Hippocampal formation (tissue), 2 donors: ENCODE measurements at regions not wholly inside any gene's neighbourhood (a gene's known extent, or its start where the extent isn't known, plus 50 kb on each side); places are given as distances from the start of the nearest gene placed in this dataset.

ENCODE experiments used
- DNase-seq, 2 donors: peaks; one replicate each; lab custom pipeline; 2025; lab: John Stamatoyannopoulos, UW

DNA sequence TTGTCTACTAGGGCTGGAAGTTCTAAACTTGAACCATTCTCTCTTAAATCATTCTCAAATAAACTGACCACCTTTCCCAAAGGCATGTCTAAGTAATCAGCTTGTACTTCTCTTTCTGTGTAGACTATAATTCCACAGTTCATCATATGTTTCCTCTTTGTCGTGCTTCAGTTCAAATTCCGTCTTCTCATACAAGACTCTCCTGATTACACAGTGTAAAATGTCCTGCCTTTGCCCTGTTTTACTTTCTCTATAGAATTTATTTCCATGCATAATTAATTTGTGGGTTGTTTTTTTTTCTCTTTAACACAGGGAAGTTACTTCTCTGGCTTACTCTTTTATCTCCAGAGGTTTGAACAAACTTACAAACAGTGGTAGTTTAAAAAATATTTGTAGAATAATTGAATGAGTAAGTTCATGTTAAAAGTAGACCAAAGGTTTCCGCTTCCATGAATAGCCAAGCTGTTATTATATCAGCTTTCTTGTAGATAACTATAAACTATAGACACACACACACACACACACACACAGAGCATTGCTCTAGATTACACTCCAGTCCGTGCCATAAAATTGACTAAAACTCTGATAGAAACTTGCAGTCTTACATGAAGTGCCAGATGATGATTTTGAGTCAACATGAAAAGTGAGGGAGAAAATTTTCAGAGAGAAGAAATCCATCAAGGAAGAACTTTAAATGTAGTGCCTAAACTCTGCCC lies 119.0 kb downstream of the SUCNR1 start:
- no peak for DNase-seq

DNA sequence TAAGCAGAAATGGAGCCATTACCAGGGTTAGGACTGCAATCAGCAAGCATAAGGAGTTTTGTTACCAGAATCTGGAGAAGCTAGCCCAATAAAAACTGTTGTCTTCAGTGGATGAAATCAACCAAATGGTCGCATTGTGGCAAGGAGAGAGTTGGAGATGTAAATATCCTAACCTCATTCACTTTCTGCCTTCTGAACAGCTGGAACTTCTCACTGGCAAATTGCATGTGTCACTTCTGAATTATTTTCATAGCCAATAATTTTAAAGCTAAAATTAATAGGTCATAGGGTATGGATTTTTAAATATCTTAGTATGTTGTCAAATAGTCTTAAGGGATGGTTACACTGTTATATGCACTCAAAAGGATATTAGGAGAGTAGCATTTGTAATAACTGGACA lies 121.6 kb downstream of the SUCNR1 start:
- DNase-seq = no peak

DNA sequence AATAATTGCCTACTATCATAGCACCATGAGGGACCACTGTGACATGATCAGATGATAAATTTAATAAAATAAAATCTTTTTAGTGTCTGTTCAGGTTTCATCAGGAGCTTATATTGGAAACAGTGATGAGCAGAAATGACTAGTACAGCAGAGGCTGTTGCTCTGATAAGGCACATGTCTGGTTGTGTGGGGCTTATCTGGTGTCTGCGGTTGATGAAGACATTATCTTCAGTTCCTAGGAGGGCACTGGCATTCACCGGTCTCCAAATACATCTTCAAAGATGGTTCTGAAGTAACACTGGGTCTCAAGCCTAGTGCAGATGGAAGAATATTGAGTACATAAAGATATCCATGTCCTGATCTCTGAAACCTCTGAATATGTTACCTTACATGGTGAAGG lies 125.3 kb downstream of the SUCNR1 start:
- no peak for DNase-seq

DNA sequence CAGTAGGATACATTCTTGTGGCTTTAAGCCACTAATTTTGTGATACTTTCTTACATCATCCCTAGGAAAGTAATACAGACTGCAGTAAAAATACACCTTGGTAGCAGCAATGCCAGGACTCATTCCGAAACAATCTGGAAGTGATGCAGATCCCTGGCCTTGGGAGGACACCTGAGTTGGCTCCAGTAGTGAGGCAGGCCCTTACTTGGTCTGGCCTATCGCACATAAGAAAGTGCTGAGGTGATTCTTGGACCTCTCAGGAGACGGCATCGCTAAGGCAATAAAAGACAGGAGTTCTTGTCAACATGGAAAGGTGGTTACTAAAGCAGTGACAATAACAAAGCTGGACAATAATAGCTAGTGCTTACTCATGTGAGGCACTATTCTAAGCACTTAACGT lies 126.5 kb downstream of the SUCNR1 start:
- no peak for DNase-seq

DNA sequence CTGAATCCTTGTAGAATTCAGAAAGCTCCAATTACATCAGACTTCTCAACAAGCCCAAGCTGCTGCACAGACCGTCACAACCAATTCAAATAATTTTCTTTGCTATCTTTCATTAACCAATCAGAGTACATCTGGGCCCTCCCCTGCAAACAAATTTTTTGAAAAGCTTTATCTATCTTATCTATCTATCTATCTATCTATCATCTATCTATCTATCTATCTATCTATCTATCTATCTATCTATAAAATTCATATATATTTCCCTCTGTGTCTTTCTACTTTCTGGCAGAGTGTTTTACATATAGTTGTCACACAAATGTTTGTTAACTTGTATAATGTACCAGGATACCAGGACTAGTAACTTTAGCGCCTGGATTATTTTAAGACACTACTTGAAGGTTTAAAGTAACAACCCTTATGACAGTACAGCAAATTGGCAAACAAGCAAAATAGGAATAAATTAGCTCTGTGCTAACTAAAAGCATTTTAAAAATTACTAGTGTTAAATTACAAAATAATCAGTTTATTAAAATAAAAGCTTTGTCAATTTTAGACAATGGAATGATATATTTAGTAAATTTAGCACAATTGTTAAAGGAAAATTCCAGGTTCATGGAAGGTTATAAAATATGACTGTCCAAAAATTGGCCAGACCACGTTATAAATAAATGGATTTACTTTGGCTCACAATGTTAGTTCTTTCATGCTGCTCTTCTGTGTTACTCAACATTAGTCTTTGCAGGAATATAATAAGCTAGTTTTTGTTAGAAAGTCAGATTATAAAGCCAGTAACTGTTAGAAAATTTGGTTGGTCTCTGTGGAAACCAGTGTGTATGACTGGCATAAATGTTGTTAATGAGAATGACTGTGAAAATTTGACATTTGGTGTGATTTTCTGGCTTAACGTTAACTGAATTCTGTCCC lies 138.6 kb downstream of the SUCNR1 start:
- DNase-seq = no peak

DNA sequence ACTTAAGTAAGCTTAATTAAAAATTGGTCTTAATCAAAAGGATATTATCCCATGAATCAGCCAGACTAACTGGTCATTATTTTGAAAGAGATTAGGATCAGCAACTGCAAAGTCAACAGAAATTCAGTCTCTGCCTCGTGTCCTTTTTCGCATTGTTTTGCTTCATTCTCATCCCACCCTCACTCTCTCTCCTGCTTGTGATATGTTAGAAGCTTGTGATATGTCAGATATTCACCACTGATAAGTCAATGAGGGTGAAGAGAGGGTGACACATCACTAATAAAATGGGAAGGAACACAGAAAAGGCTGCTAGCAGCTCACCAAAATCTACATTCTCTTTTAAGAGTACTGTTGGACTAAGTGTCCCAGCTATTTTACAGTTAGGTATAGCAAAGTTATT lies 146.1 kb downstream of the SUCNR1 start:
- no peak for DNase-seq

DNA sequence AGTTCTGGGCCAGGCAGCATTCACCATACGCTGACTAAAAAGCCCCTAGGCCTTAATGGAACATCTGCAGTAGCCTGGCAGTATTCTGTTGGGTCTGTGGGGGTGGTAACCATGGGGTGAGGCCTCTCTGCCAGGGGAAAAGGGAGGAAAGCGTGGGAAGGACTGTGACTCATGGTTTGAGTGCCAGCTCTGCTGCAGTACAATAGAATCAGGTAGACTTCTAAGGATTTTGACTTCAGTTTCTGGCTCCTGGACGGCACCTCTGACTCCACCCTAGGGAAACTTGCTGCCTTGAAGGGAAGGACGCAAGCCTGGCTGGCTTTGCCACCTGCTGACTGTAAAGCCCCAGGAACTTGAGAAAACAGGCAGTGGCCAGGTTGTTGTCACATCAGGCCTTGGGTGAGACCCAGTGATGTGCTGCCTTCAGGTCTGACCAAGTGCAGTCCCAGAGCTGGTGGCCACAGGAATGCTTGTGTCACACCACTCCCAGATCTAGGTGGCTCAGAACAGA lies 148.6 kb downstream of the SUCNR1 start:
- no peak for DNase-seq

DNA sequence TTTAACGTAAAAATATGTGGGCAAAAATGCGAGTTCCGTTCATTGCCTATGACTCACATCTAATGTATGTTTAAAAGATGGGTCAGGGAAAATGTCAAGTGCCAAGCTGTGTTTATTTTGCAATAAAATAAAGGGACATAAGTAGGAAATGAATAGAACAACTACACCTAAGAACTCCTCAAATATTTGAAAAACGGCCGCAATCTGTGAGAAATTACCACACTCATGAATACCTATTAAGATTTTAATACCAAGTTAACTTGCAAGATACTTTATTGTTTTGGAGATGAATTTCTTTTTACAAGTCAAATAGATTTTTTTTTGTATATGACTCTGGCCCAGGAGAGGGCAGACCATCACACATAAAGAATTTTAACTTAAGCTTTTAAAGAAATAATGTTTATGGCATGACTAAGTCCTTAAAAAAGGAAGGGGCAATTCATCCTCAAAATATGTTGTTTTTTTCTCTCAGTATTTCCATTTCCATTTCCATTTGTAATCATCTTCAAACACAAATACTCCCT lies 152.7 kb downstream of the SUCNR1 start:
- no peak for DNase-seq

DNA sequence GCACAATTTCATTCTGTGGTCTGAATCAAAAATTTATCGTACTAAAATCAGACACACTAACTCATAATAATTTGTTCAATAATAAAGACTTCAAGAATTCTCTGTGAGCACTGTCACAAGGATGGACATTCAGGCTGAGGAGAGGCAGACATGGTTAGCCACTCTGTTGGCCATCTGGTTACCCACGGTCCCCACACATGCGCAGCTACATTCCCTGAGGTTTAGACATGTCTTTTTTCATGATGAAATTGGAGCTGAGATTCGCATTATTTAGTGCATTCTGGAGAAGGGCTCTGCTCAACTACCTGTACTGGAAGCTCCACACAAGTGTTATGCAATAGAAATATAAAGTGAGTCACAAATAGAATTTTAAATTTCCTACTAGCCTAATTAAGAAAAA lies 156.9 kb downstream of the SUCNR1 start:
- no peak for DNase-seq

DNA sequence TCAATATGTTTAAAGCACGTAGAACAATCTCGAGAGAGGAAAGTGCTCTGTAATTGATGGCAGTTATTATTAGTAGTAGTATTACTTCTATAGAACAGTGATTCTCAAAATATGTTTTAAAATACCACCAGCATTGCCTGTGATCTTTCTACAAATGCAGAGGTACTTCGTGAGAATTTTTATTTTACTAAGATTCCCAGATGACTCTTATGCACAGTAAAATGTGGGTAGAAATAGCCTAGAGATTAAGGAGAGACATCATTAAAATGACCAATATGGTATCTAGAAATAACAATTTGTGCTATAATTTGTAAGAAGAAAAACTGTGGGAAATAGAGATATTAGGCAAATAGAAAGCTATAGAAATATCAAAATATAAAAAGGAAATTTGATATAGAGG lies 157.9 kb downstream of the SUCNR1 start:
- no peak for DNase-seq

DNA sequence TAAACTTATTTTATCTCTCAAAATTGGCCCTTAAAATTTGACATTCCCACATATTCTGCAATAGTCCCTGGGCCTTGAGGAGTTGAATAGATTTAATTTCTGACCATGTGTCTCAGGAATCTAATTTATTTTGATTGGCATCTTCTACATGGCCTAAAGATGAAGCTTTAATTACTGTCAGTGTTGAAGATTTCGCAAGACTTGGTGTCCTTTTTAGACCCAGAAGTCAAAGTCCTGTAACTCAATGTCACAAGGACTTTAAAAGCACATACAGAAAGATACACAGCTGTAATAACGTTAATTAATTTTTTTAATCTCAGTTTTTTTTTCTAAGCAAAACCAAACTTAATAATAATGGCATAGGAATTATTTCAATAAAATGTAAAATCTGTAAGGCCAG lies 163.9 kb downstream of the SUCNR1 start:
- no peak for DNase-seq

DNA sequence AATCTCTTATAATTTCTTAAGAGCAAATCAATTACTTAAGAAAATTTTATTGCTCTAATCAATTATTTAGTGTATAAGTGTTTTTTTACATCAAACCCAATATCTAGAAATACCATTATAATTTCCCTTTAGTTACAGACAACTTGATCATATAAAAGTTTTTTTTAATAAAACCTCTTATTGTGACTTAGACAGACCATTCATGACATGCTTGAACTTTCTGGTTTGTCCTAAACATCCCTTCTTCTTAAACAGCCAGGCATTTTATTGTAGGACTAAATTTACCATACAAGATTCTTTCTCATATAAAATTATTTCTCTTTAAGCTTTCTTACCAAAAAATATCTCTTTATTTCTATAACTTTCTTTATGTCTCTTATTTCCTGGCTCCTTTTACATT lies 164.5 kb downstream of the SUCNR1 start:
- DNase-seq = no peak

DNA sequence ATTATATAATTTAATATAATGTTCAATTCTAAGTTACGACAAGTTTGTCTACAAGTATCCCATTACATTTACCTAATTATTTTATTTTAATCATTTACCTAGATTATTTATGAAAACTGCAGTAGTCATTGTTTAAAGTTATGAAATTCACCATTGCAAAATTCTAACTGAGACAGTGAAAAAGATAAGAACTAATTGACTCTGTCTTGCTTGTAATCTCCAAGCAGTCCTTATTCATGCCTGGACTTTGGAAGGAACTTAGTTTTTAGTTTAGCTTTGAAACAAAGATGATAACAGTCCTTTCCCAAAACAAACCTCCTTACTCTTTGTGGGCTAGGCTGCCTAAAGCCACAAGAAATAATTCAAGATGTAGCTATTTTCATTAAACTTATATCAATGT lies 165.0 kb downstream of the SUCNR1 start:
- DNase-seq = no peak

DNA sequence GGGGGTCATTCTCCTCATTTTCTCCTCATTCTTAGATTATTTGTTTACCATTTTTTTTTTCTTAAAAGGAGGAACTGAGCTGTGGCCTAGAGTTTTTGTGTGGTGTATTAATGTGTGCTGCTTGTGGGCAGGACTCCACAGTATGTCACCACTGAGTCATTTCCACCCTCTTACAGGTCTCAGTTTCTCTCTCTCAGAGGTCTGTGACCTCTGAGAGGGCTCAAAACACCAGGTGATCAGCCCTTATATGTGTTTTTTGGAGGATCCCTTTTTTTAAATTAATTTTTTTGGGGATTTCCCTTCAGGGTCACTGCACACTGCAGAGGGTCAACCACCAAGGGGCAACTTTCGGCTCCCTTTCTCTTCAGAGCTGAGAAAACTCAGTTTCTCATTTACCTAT lies 166.4 kb downstream of the SUCNR1 start:
- DNase-seq = no peak

DNA sequence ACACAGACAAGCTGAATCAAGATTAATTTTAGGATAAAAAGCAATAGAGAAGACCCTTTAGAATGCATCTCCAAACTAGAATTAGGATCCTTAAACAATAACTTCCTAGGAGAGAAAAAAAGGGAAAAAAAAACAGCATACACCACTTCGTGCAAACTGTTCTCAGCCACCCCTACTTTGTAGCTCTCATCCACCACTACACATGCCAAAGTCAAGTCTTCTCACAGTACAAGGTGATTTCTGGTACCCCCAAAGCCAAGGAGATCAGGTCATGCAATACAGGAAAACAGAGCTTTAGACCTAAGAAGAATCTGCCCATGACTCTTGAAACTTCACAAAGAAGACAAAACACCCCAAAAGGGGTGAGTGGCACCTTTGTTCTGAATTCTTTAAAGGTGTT lies 166.9 kb downstream of the SUCNR1 start:
- DNase-seq = no peak

DNA sequence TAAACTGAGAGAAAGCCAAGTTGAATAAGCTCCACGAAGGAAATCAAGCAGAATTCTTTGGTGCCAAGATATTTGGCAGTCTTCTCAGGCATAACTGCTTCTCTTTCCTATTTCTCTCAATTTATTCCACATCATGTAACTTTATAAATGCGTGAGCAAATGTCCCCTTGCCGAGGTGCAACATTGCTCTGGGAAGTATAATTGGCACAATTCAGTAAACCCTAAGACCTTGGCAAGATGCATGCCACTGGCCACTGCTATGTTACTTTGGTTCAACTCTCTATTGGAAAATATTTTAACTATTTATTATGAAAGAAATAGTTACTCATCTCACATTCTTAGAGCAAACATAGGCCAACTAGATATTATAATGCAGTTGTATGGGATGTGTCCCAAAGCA lies 170.2 kb downstream of the SUCNR1 start:
- no peak for DNase-seq

DNA sequence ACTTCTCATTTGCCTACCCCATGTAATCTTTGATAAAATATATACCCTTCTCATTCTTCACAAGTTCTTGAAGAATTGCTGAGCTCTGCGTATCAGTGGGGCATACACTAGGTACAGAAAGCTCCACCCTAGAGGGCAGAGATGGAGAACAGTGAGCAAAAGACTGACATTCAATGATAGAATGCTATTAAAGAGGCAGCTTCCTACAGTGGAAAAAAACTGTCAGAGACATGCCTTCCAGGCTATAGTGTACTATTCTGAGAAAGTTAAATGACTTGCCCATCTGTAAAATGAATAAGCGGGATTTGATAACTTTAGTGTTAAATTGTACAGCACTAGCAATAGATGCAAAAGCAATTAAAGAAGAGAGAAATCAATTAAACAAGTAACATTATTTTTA lies 172.8 kb downstream of the SUCNR1 start:
- DNase-seq = no peak

DNA sequence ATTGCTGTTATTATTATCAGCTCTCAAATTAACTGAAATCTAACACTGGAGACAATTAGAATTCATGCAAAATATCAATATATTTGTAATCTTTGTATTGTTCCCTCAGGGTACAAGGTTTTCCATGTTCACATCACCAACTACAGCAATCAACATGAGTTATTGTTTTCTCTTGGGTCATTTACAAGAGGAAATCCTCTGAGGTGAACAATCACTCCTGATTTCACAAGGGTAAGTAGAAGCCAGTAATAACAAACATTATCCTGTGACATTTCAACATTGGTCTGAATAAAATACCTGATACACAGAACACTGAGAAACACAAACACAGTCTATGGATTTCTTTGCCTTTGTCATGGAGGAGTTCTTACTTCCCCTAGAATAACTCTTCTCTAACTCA lies 174.0 kb downstream of the SUCNR1 start:
- no peak for DNase-seq

DNA sequence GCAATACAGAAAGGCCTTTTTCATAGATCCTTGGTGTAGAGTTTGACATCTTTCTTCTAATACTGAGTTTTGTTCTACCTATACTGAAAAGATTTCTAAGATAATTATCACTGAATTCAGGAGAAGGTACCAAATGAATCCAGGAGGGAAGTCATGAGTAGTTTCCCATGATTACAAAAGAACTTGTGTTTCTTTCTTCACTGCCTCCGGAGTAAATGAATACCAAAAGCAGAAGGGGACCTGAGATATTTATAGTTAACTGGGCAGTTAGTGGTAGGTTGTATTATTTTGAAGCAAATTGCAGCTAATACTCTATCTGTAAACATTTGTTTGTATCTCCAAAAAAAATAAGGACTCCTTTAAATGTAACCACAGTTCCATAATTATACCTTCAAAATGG lies 175.4 kb downstream of the SUCNR1 start:
- no peak for DNase-seq

DNA sequence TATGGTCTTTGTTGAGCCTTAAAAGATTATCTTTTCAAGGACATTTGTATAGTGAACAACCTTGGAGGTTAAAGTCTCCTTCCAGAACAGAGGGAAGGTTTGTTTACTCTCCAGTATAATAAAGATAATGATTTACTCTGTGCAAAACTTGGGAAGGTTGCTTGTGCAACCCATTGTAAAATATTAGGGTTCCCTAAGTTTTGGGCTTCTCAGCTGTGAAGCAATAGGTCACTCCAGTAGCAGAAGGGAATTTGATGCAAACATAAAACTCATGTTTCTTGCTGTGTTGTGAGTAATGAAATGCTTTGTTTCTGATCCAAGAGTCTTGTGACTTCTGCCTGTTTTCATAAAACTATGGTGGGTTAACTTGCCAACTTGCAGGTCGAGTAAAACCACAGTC lies 177.5 kb downstream of the SUCNR1 start:
- DNase-seq = no peak

DNA sequence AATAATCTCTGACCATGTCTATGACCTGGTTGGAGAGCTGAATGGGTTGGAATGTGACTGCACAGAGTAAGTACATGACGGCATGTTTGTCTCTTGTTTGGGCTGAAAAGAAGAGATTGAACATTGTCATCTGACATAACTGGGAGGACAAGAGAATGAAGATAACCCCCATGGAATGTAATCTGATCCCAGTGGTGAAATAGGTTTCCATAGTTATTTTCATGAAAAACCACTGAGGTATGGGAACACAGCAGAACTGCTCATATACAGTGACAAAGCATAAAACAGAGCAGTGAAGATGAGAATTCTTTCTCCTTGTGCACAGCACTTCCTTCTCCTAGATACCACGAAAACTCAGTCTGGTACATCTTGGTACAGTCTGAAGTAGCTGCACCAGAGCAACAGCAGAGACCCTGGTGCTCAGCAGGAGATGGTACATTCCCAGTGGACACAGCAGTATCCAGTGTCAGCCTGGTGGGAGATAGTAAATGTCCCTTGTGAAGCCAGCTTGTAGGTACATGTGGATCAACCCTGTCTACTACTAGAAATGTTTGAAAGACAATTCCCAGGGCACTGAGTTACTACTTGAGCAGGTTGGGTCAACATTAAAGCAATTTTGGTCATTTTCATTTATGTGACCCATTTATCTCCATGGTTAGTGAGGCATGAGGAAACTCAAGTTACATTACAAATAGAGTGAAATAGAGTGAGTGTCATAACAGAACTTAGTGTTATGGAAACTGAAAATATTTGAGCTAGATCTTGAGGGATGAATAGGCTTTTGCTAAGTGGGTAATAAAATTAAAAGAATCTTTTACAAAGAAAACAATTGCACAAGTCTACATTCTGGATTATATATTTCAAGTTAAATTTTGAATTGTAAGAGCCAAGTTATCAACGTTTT lies 178.3 kb downstream of the SUCNR1 start:
- DNase-seq = no peak

DNA sequence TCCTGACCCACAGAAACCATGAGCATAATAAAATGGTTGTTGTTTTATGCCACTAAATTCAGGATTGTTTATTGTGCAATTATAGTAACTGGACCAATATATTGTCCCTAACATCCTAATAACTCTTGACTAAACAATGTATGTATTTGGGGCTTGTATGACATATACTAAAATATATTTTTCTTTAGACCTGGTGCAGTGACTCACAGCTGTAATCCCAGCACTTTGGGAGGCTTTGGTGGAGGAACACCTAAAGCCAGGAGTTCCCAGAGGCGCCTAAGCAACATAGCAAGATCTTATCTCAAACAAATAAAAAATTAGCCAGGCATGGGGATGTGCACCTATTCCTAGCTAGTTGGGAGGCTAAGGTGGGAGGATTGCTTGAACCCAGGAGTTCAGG lies 180.4 kb downstream of the SUCNR1 start:
- no peak for DNase-seq
